SK-N-SH treated with all-trans-retinoic acid at 6 μM for 48 hours (cell line): ENCODE measurements at regions not wholly inside any gene's neighbourhood (a gene's known extent, or its start where the extent isn't known, plus 50 kb on each side); places are given as distances from the start of the nearest gene placed in this dataset.

ENCODE experiments used
- ATAC-seq: fragments of 200-7000 bp; cut with Tn5 transposase; 3 replicates; pipeline ENCODE4 v1.9.1; 2020; ENCODE audit warnings: mild to moderate bottlenecking, moderate library complexity
- BACH2 ChIP-seq: fragments of 250-450 bp; sonication (Bioruptor Pico); IDR thresholded peaks from 2 replicates; pipeline ENCODE4 v1.9.0; 2021; ENCODE audit warnings: mild to moderate bottlenecking, borderline replicate concordance
- CSDC2 ChIP-seq: fragments of 250-450 bp; sonication (Bioruptor Pico); IDR thresholded peaks from 2 replicates; pipeline ENCODE4 v1.5.0; 2020; ENCODE audit warnings: mild to moderate bottlenecking, moderate library complexity
- ESRRG ChIP-seq: fragments of 250-450 bp; sonication (Bioruptor Pico); IDR thresholded peaks from 2 replicates; pipeline ENCODE4 v1.6.1; 2021; ENCODE audit warnings: mild to moderate bottlenecking
- GLIS3 ChIP-seq: fragments of 250-450 bp; sonication (Bioruptor Pico); IDR thresholded peaks from 2 replicates; pipeline ENCODE4 v1.5.0; 2020; ENCODE audit warnings: mild to moderate bottlenecking, moderate library complexity
- ISL1 ChIP-seq: fragments of 250-450 bp; sonication (Bioruptor Pico); IDR thresholded peaks from 2 replicates; pipeline ENCODE4 v2.1.2; 2022; ENCODE audit warnings: mild to moderate bottlenecking, moderate library complexity
- OSR1 ChIP-seq: fragments of 250-450 bp; sonication (Bioruptor Pico); IDR thresholded peaks from 2 replicates; pipeline ENCODE4 v1.8.0; 2022; ENCODE audit warnings: moderate library complexity, mild to moderate bottlenecking, inconsistent platforms
- PPARA ChIP-seq: fragments of 250-450 bp; sonication (Bioruptor Pico); IDR thresholded peaks from 2 replicates; pipeline ENCODE4 v1.5.0; 2020; ENCODE audit warnings: mild to moderate bottlenecking, borderline replicate concordance
- RARB ChIP-seq: fragments of 250-450 bp; sonication (Bioruptor Pico); IDR thresholded peaks from 2 replicates; pipeline ENCODE4 v1.8.0; 2021; ENCODE audit warnings: mild to moderate bottlenecking, moderate library complexity
- SNAI2 ChIP-seq: fragments of 250-450 bp; sonication (Bioruptor Pico); IDR thresholded peaks from 2 replicates; pipeline ENCODE4 v1.5.0; 2020; ENCODE audit warnings: mild to moderate bottlenecking, moderate library complexity
- TOX ChIP-seq: fragments of 250-450 bp; sonication (Bioruptor Pico); IDR thresholded peaks from 2 replicates; pipeline ENCODE4 v1.8.0; 2021; ENCODE audit warnings: mild to moderate bottlenecking, moderate library complexity, borderline replicate concordance
- ZC3H10 ChIP-seq: fragments of 250-450 bp; sonication (Bioruptor Pico); IDR thresholded peaks from 2 replicates; pipeline ENCODE4 v1.5.1; 2021; ENCODE audit warnings: mild to moderate bottlenecking, moderate library complexity
- ZFP3 ChIP-seq: fragments of 250-450 bp; sonication (Bioruptor Pico); IDR thresholded peaks from 2 replicates; pipeline ENCODE4 v1.5.0; 2020; ENCODE audit warnings: mild to moderate bottlenecking, moderate library complexity
- ZFP30 ChIP-seq: fragments of 450-650 bp; formaldehyde crosslinking; IDR thresholded peaks from 2 replicates; pipeline ENCODE4 v1.5.0; 2022; ENCODE audit warnings: mild to moderate bottlenecking, moderate library complexity
- ZNF565 ChIP-seq: fragments of 450-650 bp; formaldehyde crosslinking; conservative IDR thresholded peaks from 2 replicates; pipeline ENCODE4 v1.5.0; 2020; ENCODE audit warnings: low read depth, mild to moderate bottlenecking, moderate library complexity
- ZNF70 ChIP-seq: fragments of 450-650 bp; formaldehyde crosslinking; IDR thresholded peaks from 2 replicates; pipeline ENCODE4 v1.5.0; 2020; ENCODE audit warnings: mild to moderate bottlenecking, moderate library complexity
- ZNF8 ChIP-seq: fragments of 450-650 bp; formaldehyde crosslinking; IDR thresholded peaks from 2 replicates; pipeline ENCODE4 v1.5.0; 2020; ENCODE audit warnings: mild to moderate bottlenecking, moderate library complexity
- TF ChIP-seq, protein P1 (sequence below): fragments of 250-450 bp; sonication (Bioruptor Pico); IDR thresholded peaks from 2 replicates; pipeline ENCODE4 v1.5.1; 2020; ENCODE audit warnings: low read depth, mild to moderate bottlenecking, moderate library complexity
- TF ChIP-seq, protein P2 (sequence below): fragments of 250-450 bp; sonication (Bioruptor Pico); IDR thresholded peaks from 2 replicates; pipeline ENCODE4 v1.8.0; 2021; ENCODE audit warnings: low read depth, mild to moderate bottlenecking, moderate library complexity, borderline replicate concordance
- TF ChIP-seq, protein P3 (sequence below): fragments of 250-450 bp; sonication (Bioruptor Pico); IDR thresholded peaks from 2 replicates; pipeline ENCODE4 v1.8.0; 2020; ENCODE audit warnings: mild to moderate bottlenecking, moderate library complexity, borderline replicate concordance
- TF ChIP-seq, protein P4 (sequence below): fragments of 250-450 bp; sonication (Bioruptor Pico); IDR thresholded peaks from 2 replicates; pipeline ENCODE4 v1.5.0; 2020; ENCODE audit warnings: mild to moderate bottlenecking, moderate library complexity

DNA sequence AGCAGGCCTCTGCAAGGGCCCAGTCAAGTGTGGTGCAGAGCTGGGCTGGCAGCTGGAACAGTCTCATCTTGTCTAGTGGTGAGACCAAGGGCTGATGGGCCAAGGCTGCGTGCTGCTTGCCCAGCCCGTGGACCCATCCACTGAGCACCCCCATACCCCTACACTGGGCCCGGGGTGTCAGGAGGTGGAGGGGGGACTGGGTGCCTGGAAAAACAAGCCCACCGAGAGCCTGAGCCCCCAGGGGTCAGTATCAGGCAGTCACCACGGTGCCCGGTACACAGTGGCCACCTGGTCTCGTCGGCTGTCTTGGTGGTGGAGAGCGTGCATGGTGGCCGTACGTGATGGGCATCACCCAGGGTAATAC is 238.3 kb downstream of the SEC14L1 start:
- ATAC-seq: no peak
- TF ChIP-seq SNAI2 (CRISPR knock-in tag) (no peak), CSDC2 (CRISPR knock-in tag) (no peak), GLIS3 (no peak), ZNF8 (no peak), BACH2 (CRISPR knock-in tag) (no peak), ZFP3 (CRISPR knock-in tag) (no peak), ZNF70 (no peak), OSR1 (no peak), ESRRG (CRISPR knock-in tag) (no peak), RARB (CRISPR knock-in tag) (no peak), PPARA (CRISPR knock-in tag) (no peak), ZC3H10 (CRISPR knock-in tag) (no peak), ZNF565 (no peak)
- TF ChIP-seq, protein P1, sequence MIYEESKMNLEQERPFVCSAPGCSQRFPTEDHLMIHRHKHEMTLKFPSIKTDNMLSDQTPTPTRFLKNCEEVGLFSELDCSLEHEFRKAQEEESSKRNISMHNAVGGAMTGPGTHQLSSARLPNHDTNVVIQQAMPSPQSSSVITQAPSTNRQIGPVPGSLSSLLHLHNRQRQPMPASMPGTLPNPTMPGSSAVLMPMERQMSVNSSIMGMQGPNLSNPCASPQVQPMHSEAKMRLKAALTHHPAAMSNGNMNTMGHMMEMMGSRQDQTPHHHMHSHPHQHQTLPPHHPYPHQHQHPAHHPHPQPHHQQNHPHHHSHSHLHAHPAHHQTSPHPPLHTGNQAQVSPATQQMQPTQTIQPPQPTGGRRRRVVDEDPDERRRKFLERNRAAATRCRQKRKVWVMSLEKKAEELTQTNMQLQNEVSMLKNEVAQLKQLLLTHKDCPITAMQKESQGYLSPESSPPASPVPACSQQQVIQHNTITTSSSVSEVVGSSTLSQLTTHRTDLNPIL (CRISPR knock-in tag): no peak
- TF ChIP-seq, protein P2, sequence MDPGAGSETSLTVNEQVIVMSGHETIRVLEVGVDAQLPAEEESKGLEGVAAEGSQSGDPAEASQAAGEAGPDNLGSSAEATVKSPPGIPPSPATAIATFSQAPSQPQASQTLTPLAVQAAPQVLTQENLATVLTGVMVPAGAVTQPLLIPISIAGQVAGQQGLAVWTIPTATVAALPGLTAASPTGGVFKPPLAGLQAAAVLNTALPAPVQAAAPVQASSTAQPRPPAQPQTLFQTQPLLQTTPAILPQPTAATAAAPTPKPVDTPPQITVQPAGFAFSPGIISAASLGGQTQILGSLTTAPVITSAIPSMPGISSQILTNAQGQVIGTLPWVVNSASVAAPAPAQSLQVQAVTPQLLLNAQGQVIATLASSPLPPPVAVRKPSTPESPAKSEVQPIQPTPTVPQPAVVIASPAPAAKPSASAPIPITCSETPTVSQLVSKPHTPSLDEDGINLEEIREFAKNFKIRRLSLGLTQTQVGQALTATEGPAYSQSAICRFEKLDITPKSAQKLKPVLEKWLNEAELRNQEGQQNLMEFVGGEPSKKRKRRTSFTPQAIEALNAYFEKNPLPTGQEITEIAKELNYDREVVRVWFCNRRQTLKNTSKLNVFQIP (CRISPR knock-in tag): no peak

DNA sequence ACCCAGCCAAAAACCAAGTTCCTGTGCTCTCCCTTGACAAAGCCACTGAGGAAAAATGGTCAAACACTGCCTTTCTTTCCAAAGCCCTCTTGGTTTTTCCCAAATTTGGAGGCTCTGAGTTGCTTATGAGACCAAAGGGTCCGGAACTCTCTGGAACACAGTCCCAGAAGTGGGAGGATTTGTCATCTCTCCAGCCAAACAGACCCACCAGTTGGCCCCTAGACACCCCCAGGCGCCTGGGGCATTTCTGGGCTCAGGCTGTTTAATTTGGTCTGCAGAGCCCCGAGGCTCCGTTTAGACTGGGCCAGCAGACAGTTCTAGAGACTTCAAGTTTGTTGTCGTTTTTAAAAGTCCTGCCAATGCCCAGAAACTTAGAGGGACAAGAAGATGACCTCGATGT is 239.1 kb downstream of the SEC14L1 start:
- ATAC-seq: no peak
- TF ChIP-seq, protein P1 (CRISPR knock-in tag): no peak

DNA sequence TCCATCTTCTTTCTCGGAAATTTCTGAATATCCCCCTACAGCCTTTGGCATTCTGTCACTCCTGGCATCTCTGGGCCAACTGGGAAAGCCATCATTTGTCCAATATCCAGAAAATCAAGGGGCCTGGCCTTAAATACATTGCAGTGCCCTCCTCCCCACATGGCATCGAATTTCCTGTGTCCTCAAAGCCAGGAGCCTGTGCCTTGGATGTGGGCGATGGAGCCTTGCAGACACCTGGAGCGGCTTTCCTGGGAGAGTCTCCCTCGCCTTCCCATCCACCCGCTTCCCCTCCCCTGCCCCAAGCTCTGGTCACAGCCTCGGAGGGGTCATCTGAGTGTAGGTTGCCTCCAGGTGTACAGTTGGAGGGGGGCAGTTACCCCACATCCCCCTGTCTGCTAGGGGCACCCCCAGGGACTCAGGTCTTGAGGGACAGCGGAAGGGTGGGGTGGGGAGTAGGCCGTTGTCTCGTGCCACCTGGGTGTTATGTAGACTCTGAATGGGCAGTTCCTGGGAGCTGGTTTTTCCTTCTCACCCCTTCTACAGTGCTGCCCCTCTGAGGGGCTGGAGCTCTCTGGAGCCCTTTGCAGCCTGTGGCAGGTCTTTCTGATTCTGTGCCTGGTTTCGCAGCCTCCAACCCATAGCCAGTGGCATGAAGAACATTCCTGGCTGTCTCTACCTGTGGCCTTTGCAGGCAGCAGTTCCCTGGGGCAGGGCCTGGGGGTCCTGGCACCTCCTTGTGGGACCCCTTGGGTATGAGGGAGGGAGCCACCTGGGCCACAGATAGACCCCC is 239.8 kb downstream of the SEC14L1 start:
- TF ChIP-seq ZFP30 (CRISPR knock-in tag): no peak
- no peak for TF ChIP-seq ISL1
- TF ChIP-seq, protein P3, sequence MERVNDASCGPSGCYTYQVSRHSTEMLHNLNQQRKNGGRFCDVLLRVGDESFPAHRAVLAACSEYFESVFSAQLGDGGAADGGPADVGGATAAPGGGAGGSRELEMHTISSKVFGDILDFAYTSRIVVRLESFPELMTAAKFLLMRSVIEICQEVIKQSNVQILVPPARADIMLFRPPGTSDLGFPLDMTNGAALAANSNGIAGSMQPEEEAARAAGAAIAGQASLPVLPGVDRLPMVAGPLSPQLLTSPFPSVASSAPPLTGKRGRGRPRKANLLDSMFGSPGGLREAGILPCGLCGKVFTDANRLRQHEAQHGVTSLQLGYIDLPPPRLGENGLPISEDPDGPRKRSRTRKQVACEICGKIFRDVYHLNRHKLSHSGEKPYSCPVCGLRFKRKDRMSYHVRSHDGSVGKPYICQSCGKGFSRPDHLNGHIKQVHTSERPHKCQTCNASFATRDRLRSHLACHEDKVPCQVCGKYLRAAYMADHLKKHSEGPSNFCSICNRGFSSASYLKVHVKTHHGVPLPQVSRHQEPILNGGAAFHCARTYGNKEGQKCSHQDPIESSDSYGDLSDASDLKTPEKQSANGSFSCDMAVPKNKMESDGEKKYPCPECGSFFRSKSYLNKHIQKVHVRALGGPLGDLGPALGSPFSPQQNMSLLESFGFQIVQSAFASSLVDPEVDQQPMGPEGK (CRISPR knock-in tag): no peak
- no peak for TF ChIP-seq BACH2 (CRISPR knock-in tag)
- no peak for TF ChIP-seq ESRRG (CRISPR knock-in tag)
- no peak for TF ChIP-seq ZNF565
- no peak for TF ChIP-seq ZNF70
- no peak for TF ChIP-seq RARB (CRISPR knock-in tag)
- no peak for TF ChIP-seq CSDC2 (CRISPR knock-in tag)
- TF ChIP-seq, protein P1 (CRISPR knock-in tag): no peak
- no peak for TF ChIP-seq ZC3H10 (CRISPR knock-in tag)
- TF ChIP-seq TOX (CRISPR knock-in tag): no peak
- no peak for TF ChIP-seq OSR1
- TF ChIP-seq, protein P4, sequence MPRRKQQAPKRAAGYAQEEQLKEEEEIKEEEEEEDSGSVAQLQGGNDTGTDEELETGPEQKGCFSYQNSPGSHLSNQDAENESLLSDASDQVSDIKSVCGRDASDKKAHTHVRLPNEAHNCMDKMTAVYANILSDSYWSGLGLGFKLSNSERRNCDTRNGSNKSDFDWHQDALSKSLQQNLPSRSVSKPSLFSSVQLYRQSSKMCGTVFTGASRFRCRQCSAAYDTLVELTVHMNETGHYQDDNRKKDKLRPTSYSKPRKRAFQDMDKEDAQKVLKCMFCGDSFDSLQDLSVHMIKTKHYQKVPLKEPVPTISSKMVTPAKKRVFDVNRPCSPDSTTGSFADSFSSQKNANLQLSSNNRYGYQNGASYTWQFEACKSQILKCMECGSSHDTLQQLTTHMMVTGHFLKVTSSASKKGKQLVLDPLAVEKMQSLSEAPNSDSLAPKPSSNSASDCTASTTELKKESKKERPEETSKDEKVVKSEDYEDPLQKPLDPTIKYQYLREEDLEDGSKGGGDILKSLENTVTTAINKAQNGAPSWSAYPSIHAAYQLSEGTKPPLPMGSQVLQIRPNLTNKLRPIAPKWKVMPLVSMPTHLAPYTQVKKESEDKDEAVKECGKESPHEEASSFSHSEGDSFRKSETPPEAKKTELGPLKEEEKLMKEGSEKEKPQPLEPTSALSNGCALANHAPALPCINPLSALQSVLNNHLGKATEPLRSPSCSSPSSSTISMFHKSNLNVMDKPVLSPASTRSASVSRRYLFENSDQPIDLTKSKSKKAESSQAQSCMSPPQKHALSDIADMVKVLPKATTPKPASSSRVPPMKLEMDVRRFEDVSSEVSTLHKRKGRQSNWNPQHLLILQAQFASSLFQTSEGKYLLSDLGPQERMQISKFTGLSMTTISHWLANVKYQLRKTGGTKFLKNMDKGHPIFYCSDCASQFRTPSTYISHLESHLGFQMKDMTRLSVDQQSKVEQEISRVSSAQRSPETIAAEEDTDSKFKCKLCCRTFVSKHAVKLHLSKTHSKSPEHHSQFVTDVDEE: no peak
- no peak for TF ChIP-seq PPARA (CRISPR knock-in tag)
- no peak for ATAC-seq
